OCI-LY1 (cell line): ENCODE measurements at regions not wholly inside any gene's neighbourhood (a gene's known extent, or its start where the extent isn't known, plus 50 kb on each side); places are given as distances from the start of the nearest gene placed in this dataset.

Experiments used
- H2AFZ ChIP-seq: fragments of 200-600 bp; sonication (generic), shearing (Covaris generic); 2 replicates; pipeline ENCODE4 v1.6.0; 2014; ENCODE audit warnings: antibody characterized with exemption, mild to moderate bottlenecking, low read length
- H3F3A ChIP-seq: fragments of 200-600 bp; sonication (generic), shearing (Covaris generic); 2 replicates; pipeline ENCODE4 v1.6.0; 2014; ENCODE audit warnings: mild to moderate bottlenecking, antibody characterized with exemption, low read length, moderate library complexity; ENCODE audit not compliant: insufficient read depth
- H3K27ac ChIP-seq: fragments of 200-600 bp; sonication (generic); 2 replicates; pipeline ENCODE4 v1.5.1; 2014; ENCODE audit warnings: low read length, mixed run types, mild to moderate bottlenecking, low read depth; ENCODE audit not compliant: poor library complexity, severe bottlenecking
- H3K27me3 ChIP-seq: fragments of 200-600 bp; sonication (generic); 2 replicates; pipeline ENCODE4 v1.6.0; 2014; ENCODE audit warnings: antibody characterized with exemption, mild to moderate bottlenecking, low read length, moderate library complexity; ENCODE audit not compliant: insufficient read depth
- H3K36me3 ChIP-seq: fragments of 200-600 bp; sonication (generic); 2 replicates; pipeline ENCODE4 v1.6.1; 2014; ENCODE audit warnings: mild to moderate bottlenecking, antibody characterized with exemption, low read length, moderate library complexity, mixed read lengths; ENCODE audit not compliant: insufficient read depth
- H3K4me1 ChIP-seq: fragments of 200-600 bp; sonication (generic); 2 replicates; pipeline ENCODE4 v1.5.1; 2014; ENCODE audit warnings: mild to moderate bottlenecking, low read length, moderate library complexity; ENCODE audit not compliant: insufficient read depth, severe bottlenecking
- H3K4me2 ChIP-seq: fragments of 200-600 bp; sonication (generic), shearing (Covaris generic); 2 replicates; pipeline ENCODE4 v1.6.1; 2014; ENCODE audit warnings: low read length
- H3K4me3 ChIP-seq: fragments of 200-600 bp; sonication (generic); 2 replicates; pipeline ENCODE4 v1.5.1; 2014; ENCODE audit warnings: low read length, low read depth, mild to moderate bottlenecking, mixed read lengths; ENCODE audit not compliant: poor library complexity, severe bottlenecking
- H3K79me2 ChIP-seq: fragments of 200-600 bp; shearing (Covaris generic); 2 replicates; pipeline ENCODE4 v1.6.1; 2016; ENCODE audit warnings: mixed run types, low read length, mixed read lengths; ENCODE audit not compliant: insufficient read depth
- H3K9ac ChIP-seq: fragments of 200-600 bp; sonication (generic), shearing (Covaris generic); 2 replicates; pipeline ENCODE4 v1.6.1; 2014; ENCODE audit warnings: mild to moderate bottlenecking, low read length, mixed read lengths
- H3K9me2 ChIP-seq: fragments of 200-600 bp; sonication (generic), shearing (Covaris generic); 2 replicates; pipeline ENCODE4 v1.6.1; 2014; ENCODE audit warnings: low read depth, mild to moderate bottlenecking, low read length, mixed read lengths
- H3K9me3 ChIP-seq: fragments of 200-600 bp; shearing (Covaris generic); 2 replicates; pipeline ENCODE4 v1.6.1; 2014; ENCODE audit warnings: low read length, mixed read lengths
- H4K20me1 ChIP-seq: fragments of 200-600 bp; sonication (generic), shearing (Covaris generic); 2 replicates; pipeline ENCODE4 v1.6.0; 2016; ENCODE audit warnings: mild to moderate bottlenecking, low read length; ENCODE audit not compliant: insufficient read depth
- EZH2 ChIP-seq: fragments of 200-600 bp; sonication (generic), shearing (Covaris generic); IDR thresholded peaks from 2 replicates; pipeline ENCODE4 v1.8.0; 2017; ENCODE audit warnings: borderline replicate concordance, mixed run types, mild to moderate bottlenecking, antibody characterized with exemption, low read length, moderate library complexity, mixed read lengths
- TF ChIP-seq, protein P1 (sequence below): fragments of 200-600 bp; sonication (generic), shearing (Covaris generic); IDR thresholded peaks from 2 replicates; pipeline ENCODE4 v1.5.1; 2017; ENCODE audit warnings: mild to moderate bottlenecking, antibody characterized with exemption, low read length, moderate library complexity, mixed read lengths

DNA sequence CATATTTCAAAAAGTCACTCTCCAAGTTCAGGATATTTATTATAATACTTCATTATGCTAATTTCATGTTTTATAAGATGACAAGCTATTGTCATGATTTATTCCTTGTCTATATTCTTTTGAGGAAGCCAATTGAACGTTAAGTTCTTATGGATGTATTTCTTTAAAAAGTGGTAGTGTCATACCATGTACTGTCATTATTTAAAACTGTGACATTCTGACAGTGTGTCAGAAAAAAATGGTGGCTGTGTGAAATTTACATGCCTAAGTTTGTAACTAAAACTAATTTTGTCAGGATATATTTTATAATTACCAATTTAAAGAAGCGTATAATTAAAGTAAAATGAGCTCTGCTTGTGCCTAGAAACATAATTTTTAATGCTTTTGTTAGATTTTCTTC lies 158.9 kb upstream of the HDAC9 start:
- Histone ChIP-seq H3K9ac (no peak overlapping the region), H3K36me3 (no peaks in the 10 kb centered on the region), H3K27ac (no peak overlapping the region), H3F3A (no peaks in the 10 kb centered on the region), H4K20me1 (no peaks in the 10 kb centered on the region), H3K27me3 (no peaks in the 10 kb centered on the region), H3K79me2 (no peaks in the 10 kb centered on the region), H3K4me2 (no peak overlapping the region), H3K9me3 (peaks cover 3% of the 10 kb centered on the region), H2AFZ (no peak overlapping the region), H3K9me2 (no peaks in the 10 kb centered on the region), H3K4me3 (no peak overlapping the region), H3K4me1 (no peaks in the 10 kb centered on the region)
- TF ChIP-seq EZH2 = no peak
- TF ChIP-seq, protein P1, sequence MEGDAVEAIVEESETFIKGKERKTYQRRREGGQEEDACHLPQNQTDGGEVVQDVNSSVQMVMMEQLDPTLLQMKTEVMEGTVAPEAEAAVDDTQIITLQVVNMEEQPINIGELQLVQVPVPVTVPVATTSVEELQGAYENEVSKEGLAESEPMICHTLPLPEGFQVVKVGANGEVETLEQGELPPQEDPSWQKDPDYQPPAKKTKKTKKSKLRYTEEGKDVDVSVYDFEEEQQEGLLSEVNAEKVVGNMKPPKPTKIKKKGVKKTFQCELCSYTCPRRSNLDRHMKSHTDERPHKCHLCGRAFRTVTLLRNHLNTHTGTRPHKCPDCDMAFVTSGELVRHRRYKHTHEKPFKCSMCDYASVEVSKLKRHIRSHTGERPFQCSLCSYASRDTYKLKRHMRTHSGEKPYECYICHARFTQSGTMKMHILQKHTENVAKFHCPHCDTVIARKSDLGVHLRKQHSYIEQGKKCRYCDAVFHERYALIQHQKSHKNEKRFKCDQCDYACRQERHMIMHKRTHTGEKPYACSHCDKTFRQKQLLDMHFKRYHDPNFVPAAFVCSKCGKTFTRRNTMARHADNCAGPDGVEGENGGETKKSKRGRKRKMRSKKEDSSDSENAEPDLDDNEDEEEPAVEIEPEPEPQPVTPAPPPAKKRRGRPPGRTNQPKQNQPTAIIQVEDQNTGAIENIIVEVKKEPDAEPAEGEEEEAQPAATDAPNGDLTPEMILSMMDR = no peak

DNA sequence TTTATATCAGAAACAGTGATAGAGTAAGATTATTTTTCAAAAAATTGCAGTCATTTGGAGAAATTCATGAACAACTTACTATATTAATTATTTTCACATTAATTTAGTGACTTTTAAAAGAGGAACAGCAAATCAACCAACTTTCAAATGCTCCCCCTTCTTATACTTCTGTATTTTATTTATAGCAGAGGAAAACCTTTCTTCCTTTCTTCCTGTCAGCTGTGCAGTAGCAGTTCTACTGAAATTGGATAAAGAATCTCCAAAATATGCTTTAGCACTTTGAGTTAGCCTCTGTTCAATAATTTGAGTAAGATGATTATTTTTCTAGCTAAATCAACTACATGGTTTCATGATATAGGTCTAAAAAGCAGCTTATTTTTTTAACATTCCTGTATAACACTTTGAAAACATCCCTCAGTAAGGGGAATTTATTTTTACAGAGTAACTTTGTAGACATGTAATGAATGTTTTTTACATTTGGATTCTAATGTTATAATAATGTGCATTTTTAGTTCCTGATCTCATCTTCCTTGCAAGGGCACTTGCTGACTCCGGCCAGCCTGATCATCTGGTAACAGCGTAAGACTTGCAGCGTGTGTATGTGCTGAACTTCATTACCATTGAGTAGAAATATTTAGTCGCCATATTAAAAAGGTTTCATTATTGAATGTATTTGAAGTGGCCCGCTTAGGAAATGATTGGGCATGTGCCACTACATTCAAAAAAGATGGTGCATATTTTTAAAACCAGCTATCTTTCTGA lies 158.3 kb upstream of the HDAC9 start:
- TF ChIP-seq, protein P1 = no peak
- TF ChIP-seq EZH2 = no peak
- no peak overlapping the region for H3K9ac ChIP-seq
- H3K9me3 ChIP-seq = peaks cover 3% of the 10 kb centered on the region

DNA sequence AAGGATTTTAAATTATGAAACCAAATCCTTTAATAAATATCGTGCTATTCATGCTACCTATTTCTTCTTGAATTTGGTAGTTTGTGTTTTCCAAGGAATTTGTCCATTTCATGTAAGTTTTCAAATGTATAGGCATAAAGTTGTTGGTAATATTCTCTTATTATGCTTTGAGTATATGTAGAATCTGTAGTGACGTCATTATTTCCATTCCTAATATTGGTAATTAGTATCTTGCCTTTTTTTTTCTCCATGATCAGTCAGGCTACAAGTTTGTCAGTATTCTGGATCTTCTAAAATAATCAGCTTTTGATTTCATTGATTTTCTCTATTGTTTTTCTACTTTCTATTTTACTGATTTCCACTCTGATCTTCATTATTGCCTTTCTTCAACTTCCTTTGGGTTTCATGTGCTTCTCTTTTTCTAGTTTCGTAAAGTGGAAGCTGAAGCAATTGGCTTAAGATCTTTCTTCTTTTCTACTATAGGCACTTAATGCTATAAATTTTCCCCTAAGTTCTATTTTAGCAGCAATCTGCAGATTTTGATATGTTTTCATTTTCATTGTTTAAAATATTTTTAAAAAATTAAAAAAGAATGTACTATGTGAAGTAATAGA lies 156.5 kb upstream of the HDAC9 start:
- H3K9me2 ChIP-seq = no peaks in the 10 kb centered on the region
- H3F3A ChIP-seq = no peaks in the 10 kb centered on the region
- no peaks in the 10 kb centered on the region for H3K4me1 ChIP-seq
- H3K9me3 ChIP-seq = peaks cover 3% of the 10 kb centered on the region
- no peaks in the 10 kb centered on the region for H3K36me3 ChIP-seq
- H3K4me2 ChIP-seq = no peak overlapping the region
- H3K4me3 ChIP-seq = no peak overlapping the region
- TF ChIP-seq, protein P1 = no peak
- no peak for TF ChIP-seq EZH2
- H4K20me1 ChIP-seq = no peaks in the 10 kb centered on the region
- no peaks in the 10 kb centered on the region for H3K27me3 ChIP-seq
- no peaks in the 10 kb centered on the region for H3K79me2 ChIP-seq
- H2AFZ ChIP-seq = no peak overlapping the region
- no peak overlapping the region for H3K9ac ChIP-seq
- no peak overlapping the region for H3K27ac ChIP-seq

More for the DNA sequence above, 158.3 kb upstream of the HDAC9 start:
- Histone ChIP-seq H3K4me1 (no peaks in the 10 kb centered on the region), H3K27me3 (no peaks in the 10 kb centered on the region), H3K79me2 (no peaks in the 10 kb centered on the region), H3K36me3 (no peaks in the 10 kb centered on the region), H3K27ac (no peak overlapping the region), H3K9me2 (no peaks in the 10 kb centered on the region), H3K4me2 (no peak overlapping the region), H3F3A (no peaks in the 10 kb centered on the region), H4K20me1 (no peaks in the 10 kb centered on the region), H3K4me3 (no peak overlapping the region), H2AFZ (no peak overlapping the region)
